ENCODE measurements at regions not wholly inside any gene's neighbourhood (a gene's known extent, or its start where the extent isn't known, plus 50 kb on each side); places are given as distances from the start of the nearest gene placed in this dataset.
"Not testable (repeated sequence)": the region's sequence is repeated elsewhere in the genome, so short reads cannot be mapped to it uniquely, and the experiment has no call there.

DNA sequence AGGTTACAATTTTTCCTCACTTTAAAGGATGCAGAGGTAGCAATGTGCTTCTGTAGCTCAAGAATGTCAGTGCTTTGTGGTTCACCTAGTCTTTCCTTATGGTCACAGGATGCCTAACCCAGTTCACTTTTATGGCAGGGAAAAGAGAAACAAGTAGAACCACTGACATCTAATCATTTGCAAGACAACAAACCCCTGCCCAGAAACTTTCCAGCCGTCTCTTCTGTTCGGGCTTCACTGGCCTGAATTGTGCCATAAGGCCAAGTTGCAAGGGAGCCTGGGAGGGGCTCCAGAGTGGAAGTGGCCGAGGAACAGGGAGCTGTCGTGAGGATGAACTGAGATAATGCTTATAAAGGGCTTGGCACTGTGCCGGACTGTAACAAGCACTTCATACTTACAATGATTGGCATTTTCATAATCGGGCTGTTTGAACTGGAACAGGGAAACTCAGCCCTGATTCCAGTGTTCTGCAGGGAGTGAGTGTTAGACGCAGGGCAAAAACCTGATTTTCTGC lies 212.6 kb downstream of the BCAS1 start:
- Histone ChIP-seq H2AFZ (ENCODE audit: low read depth, low read length) (peak overlapping the region; percentile 28), H3K36me3 (ENCODE audit: insufficient read depth, low read length) (no peaks in the 10 kb centered on the region), H3K4me1 (ENCODE audit: insufficient read depth, low read length) (peaks cover 8% of the 10 kb centered on the region), H3K9me3 (ENCODE audit: low read length) (no peaks in the 10 kb centered on the region), H3K4me3 (ENCODE audit: low read length) (no peak overlapping the region), H3K27me3 (ENCODE audit: insufficient read depth, low read length) (no peaks in the 10 kb centered on the region)

DNA sequence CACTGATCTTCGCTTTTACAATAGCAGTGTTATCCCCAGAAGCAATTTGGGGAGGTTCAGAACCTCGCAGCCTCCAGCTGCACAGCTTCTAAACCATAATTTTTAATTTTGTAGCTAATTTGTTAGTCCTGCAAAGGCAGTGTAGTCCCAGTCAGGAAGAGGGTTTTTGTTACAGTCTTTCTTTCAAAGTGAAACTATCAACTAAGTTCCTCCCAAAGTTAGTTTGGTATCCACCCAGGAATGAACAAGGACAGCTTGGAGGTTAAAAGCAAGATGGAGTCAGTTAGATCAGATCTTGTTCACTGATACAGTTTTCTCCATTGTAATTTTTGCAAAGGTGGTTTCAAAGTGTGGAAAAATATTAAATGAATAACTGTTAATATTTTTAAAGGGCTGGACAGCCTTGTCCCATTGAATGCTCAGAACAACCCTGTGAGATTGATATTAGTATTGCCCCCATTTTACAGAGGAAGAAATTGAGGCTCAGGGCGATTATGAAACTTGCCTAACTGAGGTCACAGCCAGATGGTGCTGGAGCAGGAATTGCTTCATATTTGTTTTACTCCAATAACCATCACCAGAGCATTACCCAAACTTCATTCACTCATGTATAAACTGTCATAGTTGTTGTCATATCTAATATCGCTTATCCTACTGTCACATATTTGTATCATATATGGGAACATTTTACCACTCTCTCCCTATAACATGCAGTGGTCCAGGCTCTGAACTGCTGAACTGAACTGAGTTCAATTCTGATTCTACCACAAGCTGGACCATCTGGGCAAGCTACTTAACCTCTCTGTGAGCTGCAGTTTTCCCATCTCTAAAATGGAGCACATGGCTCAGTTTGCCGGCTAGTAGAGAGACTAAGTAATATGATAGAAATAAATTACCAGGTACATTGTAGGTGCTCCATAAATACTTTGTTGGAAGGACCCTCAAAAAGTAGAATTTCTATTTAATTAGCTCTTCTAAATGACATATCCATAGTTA lies 213.8 kb downstream of the BCAS1 start:
- H3K4me1 ChIP-seq (ENCODE audit: insufficient read depth, low read length): peaks cover 8% of the 10 kb centered on the region
- H3K36me3 ChIP-seq (ENCODE audit: insufficient read depth, low read length): no peaks in the 10 kb centered on the region
- no peak overlapping the region for H2AFZ ChIP-seq (ENCODE audit: low read depth, low read length)
- no peak overlapping the region for H3K4me3 ChIP-seq (ENCODE audit: low read length)
- no peaks in the 10 kb centered on the region for H3K27me3 ChIP-seq (ENCODE audit: insufficient read depth, low read length)
- no peaks in the 10 kb centered on the region for H3K9me3 ChIP-seq (ENCODE audit: low read length)

DNA sequence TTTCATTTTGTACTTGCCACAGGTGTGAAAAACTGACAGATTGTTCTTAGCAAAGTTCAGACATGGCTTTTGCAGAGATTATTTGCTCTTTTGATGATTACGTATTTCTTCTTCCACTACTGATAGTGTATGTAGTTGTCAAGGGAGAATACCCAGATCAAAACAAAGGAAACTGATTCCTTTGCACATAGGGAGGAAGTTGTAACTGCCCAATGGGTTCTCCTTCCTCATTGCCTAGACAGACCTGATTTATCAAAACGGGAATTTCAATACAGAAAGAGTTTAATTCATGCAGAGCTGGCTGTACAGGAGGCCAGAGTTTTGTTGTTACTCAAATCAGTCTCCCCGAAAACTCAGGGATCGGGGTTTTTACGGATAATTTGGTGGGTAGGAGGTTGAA lies 214.7 kb downstream of the BCAS1 start:
- no peak overlapping the region for H3K4me3 ChIP-seq (ENCODE audit: low read length)
- peaks cover 8% of the 10 kb centered on the region for H3K4me1 ChIP-seq (ENCODE audit: insufficient read depth, low read length)
- no peak overlapping the region for H2AFZ ChIP-seq (ENCODE audit: low read depth, low read length)
- no peaks in the 10 kb centered on the region for H3K9me3 ChIP-seq (ENCODE audit: low read length)
- no peaks in the 10 kb centered on the region for H3K36me3 ChIP-seq (ENCODE audit: insufficient read depth, low read length)
- no peaks in the 10 kb centered on the region for H3K27me3 ChIP-seq (ENCODE audit: insufficient read depth, low read length)

DNA sequence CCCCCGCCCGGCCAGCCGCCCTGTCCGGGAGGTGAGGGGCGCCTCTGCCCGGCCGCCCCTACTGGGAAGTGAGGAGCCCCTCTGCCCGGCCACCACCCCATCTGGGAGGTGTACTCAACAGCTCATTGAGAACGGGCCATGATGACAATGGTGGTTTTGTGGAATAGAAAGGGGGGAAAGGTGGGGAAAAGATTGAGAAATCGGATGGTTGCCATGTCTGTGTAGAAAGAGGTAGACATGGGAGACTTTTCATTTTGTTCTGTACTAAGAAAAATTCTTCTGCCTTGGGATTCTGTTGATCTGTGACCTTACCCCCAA lies 215.8 kb downstream of the BCAS1 start:
- not testable (repeated sequence) for H3K4me3 ChIP-seq (ENCODE audit: low read length); H3K9me3 ChIP-seq (ENCODE audit: low read length); H3K27me3 ChIP-seq (ENCODE audit: insufficient read depth, low read length)

DNA sequence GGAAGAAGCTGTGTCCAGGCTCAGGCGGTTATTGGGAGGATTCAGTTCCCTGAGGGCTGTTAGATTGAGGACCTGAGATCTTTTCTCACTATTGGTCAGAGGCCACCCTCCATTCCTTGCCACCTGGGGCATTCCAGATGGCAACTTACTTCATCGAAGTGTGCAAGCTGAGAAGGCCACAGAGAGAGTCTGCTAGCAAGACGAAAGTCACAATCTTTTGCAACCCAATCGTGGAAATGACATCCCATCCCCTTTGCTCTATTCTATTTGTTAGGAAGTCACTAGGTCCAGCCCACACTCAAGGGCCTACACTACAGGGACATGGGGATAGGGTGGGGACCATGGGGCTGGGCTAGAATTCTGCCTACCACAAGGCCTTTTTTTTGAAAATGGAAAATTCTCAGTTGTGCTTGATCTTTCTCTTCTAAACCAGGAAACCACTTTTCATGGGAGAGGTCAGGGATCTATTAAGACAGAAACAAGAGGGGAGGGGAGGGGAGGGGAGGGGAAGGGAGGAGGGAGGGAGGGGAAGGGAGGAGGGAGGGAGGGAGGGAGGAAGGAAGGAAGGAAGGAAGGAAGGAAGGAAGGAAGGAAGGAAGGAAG lies 217.2 kb downstream of the BCAS1 start:
- H2AFZ ChIP-seq (ENCODE audit: low read depth, low read length): no peak overlapping the region
- no peaks in the 10 kb centered on the region for H3K9me3 ChIP-seq (ENCODE audit: low read length)
- H3K36me3 ChIP-seq (ENCODE audit: insufficient read depth, low read length): no peaks in the 10 kb centered on the region
- H3K27me3 ChIP-seq (ENCODE audit: insufficient read depth, low read length): no peaks in the 10 kb centered on the region
- H3K4me1 ChIP-seq (ENCODE audit: insufficient read depth, low read length): peaks cover 8% of the 10 kb centered on the region
- H3K4me3 ChIP-seq (ENCODE audit: low read length): no peak overlapping the region

More for the DNA sequence above, 215.8 kb downstream of the BCAS1 start:
- H3K36me3 ChIP-seq (ENCODE audit: insufficient read depth, low read length); H3K4me1 ChIP-seq (ENCODE audit: insufficient read depth, low read length); H2AFZ ChIP-seq (ENCODE audit: low read depth, low read length): not testable (repeated sequence)

DNA sequence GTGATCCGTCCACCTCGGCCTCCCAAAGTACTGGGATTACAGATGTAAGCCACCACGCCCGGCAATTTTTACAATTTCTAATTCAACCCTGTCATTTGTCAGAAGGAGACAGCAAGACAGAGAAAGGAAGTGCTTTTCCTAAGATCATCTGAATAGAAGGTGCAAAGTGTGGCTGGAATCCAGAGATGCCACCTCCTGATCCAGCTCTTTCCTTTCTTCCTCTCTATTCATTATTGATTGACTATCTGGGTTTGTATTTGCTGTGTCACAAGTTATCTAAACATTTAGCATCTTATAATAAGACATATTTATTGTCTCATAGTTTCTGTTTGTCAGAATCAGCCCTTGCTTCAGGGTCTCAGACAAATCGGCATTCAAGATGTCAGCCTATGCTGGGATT lies 217.7 kb downstream of the BCAS1 start:
- no peaks in the 10 kb centered on the region for H3K27me3 ChIP-seq (ENCODE audit: insufficient read depth, low read length)
- no peak overlapping the region for H2AFZ ChIP-seq (ENCODE audit: low read depth, low read length)
- no peak overlapping the region for H3K4me3 ChIP-seq (ENCODE audit: low read length)
- no peaks in the 10 kb centered on the region for H3K9me3 ChIP-seq (ENCODE audit: low read length)
- H3K4me1 ChIP-seq (ENCODE audit: insufficient read depth, low read length): peaks cover 4% of the 10 kb centered on the region
- H3K36me3 ChIP-seq (ENCODE audit: insufficient read depth, low read length): no peaks in the 10 kb centered on the region

DNA sequence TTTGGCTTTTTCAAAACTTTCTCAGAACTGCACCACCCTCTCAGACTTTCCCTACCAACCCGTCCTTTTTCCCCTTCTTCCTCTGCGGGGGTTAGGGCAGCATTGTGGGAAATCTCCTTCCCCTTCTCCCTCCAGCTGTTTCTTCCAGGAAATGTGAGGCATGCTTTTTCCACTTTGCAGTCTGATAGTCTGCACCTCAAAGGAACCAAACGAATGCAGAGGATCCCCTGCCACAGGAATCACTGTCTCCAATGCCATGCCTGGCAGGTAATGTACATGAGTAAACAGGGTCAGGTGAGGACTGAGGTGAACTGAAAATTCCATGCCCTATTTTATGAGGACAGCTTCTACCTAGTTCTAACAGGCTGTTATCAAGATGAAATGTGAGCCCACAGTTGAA lies 218.4 kb downstream of the BCAS1 start:
- H3K4me3 ChIP-seq (ENCODE audit: low read length): no peak overlapping the region
- peaks cover 2% of the 10 kb centered on the region for H3K4me1 ChIP-seq (ENCODE audit: insufficient read depth, low read length)
- no peaks in the 10 kb centered on the region for H3K9me3 ChIP-seq (ENCODE audit: low read length)
- H2AFZ ChIP-seq (ENCODE audit: low read depth, low read length): no peak overlapping the region
- no peaks in the 10 kb centered on the region for H3K36me3 ChIP-seq (ENCODE audit: insufficient read depth, low read length)
- H3K27me3 ChIP-seq (ENCODE audit: insufficient read depth, low read length): no peaks in the 10 kb centered on the region

DNA sequence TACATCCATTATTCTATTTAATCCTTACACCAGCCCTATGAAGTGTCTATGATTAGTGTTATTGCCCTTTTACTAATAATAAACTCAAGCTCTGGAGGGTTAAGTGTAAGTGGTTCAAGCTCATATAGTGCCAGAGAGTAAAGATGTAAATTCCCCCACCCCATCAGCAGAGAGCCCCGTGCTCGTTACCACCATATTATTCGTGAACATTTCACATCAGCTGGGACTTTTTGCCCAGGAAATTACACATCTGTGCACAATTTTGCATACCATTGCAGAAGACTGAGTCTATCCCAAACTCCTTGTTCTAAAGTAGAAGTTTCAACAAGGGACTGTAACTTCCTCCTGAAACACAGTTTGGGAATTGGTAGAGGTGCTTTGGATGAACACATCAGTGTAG lies 220.1 kb downstream of the BCAS1 start:
- peaks cover 2% of the 10 kb centered on the region for H3K4me1 ChIP-seq (ENCODE audit: insufficient read depth, low read length)
- H3K4me3 ChIP-seq (ENCODE audit: low read length): no peak overlapping the region
- no peaks in the 10 kb centered on the region for H3K27me3 ChIP-seq (ENCODE audit: insufficient read depth, low read length)
- H2AFZ ChIP-seq (ENCODE audit: low read depth, low read length): no peak overlapping the region
- H3K36me3 ChIP-seq (ENCODE audit: insufficient read depth, low read length): no peaks in the 10 kb centered on the region
- no peaks in the 10 kb centered on the region for H3K9me3 ChIP-seq (ENCODE audit: low read length)

DNA sequence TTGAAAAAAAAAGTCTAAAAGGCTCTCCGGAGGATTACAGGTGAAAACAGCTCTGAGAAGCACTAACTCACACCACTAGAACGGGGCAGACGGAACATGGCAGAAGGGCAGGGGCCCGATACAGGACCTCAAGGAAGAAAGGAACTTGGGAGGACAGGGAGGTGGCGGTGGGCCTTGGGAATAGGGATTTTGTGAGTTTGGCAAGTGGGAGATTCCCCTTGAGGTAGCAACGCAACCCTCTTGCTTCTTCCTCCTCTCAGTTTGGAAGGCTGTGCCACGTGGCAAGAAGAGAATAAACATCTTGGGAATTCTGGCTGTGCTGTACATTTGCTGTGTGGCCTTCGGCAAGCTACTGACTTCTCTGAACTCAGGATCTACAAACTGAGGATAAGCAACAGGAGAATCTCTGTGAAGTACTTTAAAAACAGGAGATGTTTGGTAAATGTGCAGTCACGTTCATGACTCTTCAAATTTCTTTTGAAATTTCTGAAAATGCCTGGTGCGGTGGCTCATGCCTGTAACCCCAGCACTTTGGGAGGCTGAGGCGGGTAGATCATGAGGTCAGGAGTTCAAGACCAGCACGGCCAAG lies 220.8 kb downstream of the BCAS1 start:
- Histone ChIP-seq H3K4me1 (ENCODE audit: insufficient read depth, low read length) (no peaks in the 10 kb centered on the region), H2AFZ (ENCODE audit: low read depth, low read length) (no peak overlapping the region), H3K27me3 (ENCODE audit: insufficient read depth, low read length) (no peaks in the 10 kb centered on the region), H3K4me3 (ENCODE audit: low read length) (no peak overlapping the region), H3K36me3 (ENCODE audit: insufficient read depth, low read length) (no peaks in the 10 kb centered on the region), H3K9me3 (ENCODE audit: low read length) (no peaks in the 10 kb centered on the region)

DNA sequence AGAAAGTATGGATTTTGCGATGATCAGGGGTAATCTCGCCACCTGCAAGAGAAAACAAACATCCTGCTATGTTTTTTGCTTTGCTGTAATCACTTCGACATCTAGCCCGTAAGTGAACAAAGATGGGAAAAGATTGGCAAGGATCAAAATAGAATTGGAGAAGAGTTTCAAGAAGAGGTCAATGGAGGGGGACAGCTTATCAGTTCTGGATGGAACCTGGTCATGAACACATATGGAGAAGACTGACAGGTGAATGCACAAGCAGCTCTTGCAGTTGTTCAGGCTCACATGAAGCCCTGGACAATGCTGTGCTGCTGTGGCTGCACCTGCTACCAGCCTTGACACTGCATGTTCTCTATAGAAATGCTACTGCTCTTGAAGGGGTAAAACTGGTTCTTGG lies 222.1 kb downstream of the BCAS1 start:
- Histone ChIP-seq H2AFZ (ENCODE audit: low read depth, low read length) (peak overlapping the region; percentile 52), H3K36me3 (ENCODE audit: insufficient read depth, low read length) (no peaks in the 10 kb centered on the region), H3K9me3 (ENCODE audit: low read length) (no peaks in the 10 kb centered on the region), H3K27me3 (ENCODE audit: insufficient read depth, low read length) (no peaks in the 10 kb centered on the region), H3K4me1 (ENCODE audit: insufficient read depth, low read length) (no peaks in the 10 kb centered on the region), H3K4me3 (ENCODE audit: low read length) (no peak overlapping the region)

DNA sequence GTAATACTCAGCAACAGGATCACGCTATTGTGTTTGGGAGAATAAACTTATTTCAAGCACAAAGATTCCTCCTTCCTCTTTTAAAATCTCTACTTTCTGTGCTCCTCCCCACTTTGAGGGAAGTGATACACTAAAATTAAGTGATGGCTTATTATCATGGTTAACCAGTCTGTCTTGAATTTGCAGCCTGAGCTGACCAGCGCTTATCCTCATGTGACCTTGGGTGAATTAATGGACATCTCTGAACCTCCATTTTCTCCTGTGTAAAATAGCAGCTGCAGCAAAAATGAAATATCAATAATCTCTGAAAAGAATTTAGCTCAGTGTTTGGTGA lies 222.6 kb downstream of the BCAS1 start:
- Histone ChIP-seq H3K4me3 (ENCODE audit: low read length) (no peak overlapping the region), H3K36me3 (ENCODE audit: insufficient read depth, low read length) (no peaks in the 10 kb centered on the region), H3K9me3 (ENCODE audit: low read length) (no peaks in the 10 kb centered on the region), H3K27me3 (ENCODE audit: insufficient read depth, low read length) (no peaks in the 10 kb centered on the region), H3K4me1 (ENCODE audit: insufficient read depth, low read length) (no peaks in the 10 kb centered on the region), H2AFZ (ENCODE audit: low read depth, low read length) (peak overlapping the region; percentile 52)

DNA sequence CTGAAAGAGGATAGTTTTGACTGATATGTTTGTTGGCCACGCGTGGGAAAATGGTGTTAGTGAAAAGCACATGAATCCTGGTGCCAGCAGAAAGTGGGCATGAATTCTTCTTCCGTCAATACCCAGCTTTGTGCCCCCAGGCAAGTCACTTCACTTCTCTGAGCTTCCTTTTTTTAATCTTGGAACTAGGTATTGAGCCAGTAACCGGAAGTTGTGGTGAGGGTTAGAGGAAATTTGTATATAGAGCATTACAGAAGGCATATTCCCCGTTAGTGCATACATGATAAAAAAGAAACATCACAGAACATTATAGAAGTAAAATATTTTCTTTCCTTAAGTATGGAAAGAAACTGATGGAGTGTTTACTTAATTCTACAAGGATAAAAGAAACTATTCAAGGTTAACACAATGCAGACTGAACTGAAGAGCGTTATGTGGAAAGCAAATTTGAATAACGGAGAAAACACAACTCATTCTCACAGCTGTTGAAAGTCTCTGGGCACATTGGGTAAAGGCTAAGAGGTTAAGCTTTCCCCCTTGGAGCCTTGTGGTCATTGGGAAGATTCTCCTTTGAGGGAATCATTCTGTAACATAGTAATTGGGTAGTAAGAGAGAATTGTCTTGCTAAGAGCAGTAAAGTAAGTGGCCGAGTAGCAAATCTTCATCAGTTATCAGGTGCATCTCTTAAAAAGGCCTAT lies 223.1 kb downstream of the BCAS1 start:
- no peaks in the 10 kb centered on the region for H3K9me3 ChIP-seq (ENCODE audit: low read length)
- H3K27me3 ChIP-seq (ENCODE audit: insufficient read depth, low read length): no peaks in the 10 kb centered on the region
- no peaks in the 10 kb centered on the region for H3K4me1 ChIP-seq (ENCODE audit: insufficient read depth, low read length)
- no peaks in the 10 kb centered on the region for H3K36me3 ChIP-seq (ENCODE audit: insufficient read depth, low read length)
- peak overlapping the region; percentile 52 for H2AFZ ChIP-seq (ENCODE audit: low read depth, low read length)
- no peak overlapping the region for H3K4me3 ChIP-seq (ENCODE audit: low read length)

DNA sequence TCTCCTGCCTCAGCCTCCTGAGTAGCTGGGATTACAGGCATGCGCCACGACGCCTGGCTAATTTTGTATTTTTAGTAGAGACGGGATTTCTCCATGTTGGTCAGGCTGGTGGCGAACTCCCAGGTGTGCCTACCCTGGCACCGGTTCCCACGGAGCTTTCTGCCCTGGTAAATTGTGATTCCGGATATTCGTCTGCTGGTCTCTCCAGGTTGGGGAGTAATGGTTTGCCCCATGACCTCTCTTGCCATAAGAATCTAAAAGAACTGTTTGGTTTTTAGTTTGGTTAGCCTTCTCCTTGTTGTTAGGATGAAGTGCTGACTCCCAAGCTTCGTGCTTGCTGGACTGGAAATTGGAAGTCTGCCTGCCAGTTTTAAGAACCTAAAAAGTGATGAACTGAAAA lies 223.8 kb downstream of the BCAS1 start:
- Histone ChIP-seq H3K36me3 (ENCODE audit: insufficient read depth, low read length) (no peaks in the 10 kb centered on the region), H3K4me1 (ENCODE audit: insufficient read depth, low read length) (no peaks in the 10 kb centered on the region), H2AFZ (ENCODE audit: low read depth, low read length) (no peak overlapping the region), H3K27me3 (ENCODE audit: insufficient read depth, low read length) (no peaks in the 10 kb centered on the region), H3K9me3 (ENCODE audit: low read length) (no peaks in the 10 kb centered on the region), H3K4me3 (ENCODE audit: low read length) (no peak overlapping the region)

Measured in neuron (in vitro differentiated cells).